Effector memory CD8-positive, alpha-beta T cell (primary cell): ENCODE measurements at regions not wholly inside any gene's neighbourhood (a gene's known extent, or its start where the extent isn't known, plus 50 kb on each side); places are given as distances from the start of the nearest gene placed in this dataset.
"Not testable (repeated sequence)": the region's sequence is repeated elsewhere in the genome, so short reads cannot be mapped to it uniquely, and the experiment has no call there.

Experiments
- ATAC-seq: fragments of 150-1000 bp; cut with Tn5 transposase; replicated peaks from 2 replicates; pipeline ENCODE4 v1.10.0; 2021; ENCODE audit warnings: mild to moderate bottlenecking, moderate library complexity
- DNase-seq, 3 experiments: peaks; one replicate each; pipeline ENCODE4 v3.0.0; 2021
- H3K27ac Mint-ChIP-seq, 2 donors: one replicate each; pipeline ENCODE4 v1.8.0; 2022; ENCODE audit warnings: mild to moderate bottlenecking in 2 of 2, mixed read lengths in 2 of 2, moderate library complexity in 2 of 2
- H3K27me3 Mint-ChIP-seq, 2 donors: one replicate each; pipeline ENCODE4 v1.8.0; 2022; ENCODE audit warnings: mixed read lengths in 2 of 2
- H3K36me3 Mint-ChIP-seq: one replicate; pipeline ENCODE4 v1.8.0; 2022; ENCODE audit warnings: mild to moderate bottlenecking, moderate library complexity, mixed read lengths; ENCODE audit not compliant: insufficient read depth
- H3K4me1 Mint-ChIP-seq, 2 donors: one replicate each; pipeline ENCODE4 v1.8.0; 2022; ENCODE audit warnings: low read depth in 2 of 2, mixed read lengths in 2 of 2
- H3K4me3 Mint-ChIP-seq, 2 donors: one replicate each; pipeline ENCODE4 v1.8.0; 2022; ENCODE audit warnings: mild to moderate bottlenecking in 2 of 2, mixed read lengths in 2 of 2, moderate library complexity in 2 of 2
- H3K9me3 Mint-ChIP-seq, 2 donors: one replicate each; pipeline ENCODE4 v1.8.0; 2022; ENCODE audit warnings: mixed read lengths in 2 of 2

GRCh38 chr10:25103703-25104102 is 71.1 kb upstream of the GPR158 start:
- ATAC-seq = no peak
- DNase-seq = no peak
- no peaks in the 10 kb centered on the region for H3K36me3 Mint-ChIP-seq
- H3K4me1 Mint-ChIP-seq = no peaks in the 10 kb centered on the region
- H3K27me3 Mint-ChIP-seq = peaks cover 33 to 38% of the 10 kb centered on the region in 2 donors
- no peaks in the 10 kb centered on the region for H3K9me3 Mint-ChIP-seq
- H3K27ac Mint-ChIP-seq = no peak overlapping the region
- H3K4me3 Mint-ChIP-seq = no peak overlapping the region

- H3K9me3 Mint-ChIP-seq = no peaks in the 10 kb centered on the region
- H3K4me3 Mint-ChIP-seq = no peak overlapping the region
- H3K4me1 Mint-ChIP-seq = no peaks in the 10 kb centered on the region
- DNase-seq (no peak), ATAC-seq (no peak)
- no peaks in the 10 kb centered on the region for H3K36me3 Mint-ChIP-seq
- H3K27ac Mint-ChIP-seq = no peak overlapping the region
- peaks cover 34 to 40% of the 10 kb centered on the region in 2 donors for H3K27me3 Mint-ChIP-seq
Measured at GRCh38 chr10:25104441-25104840, 70.4 kb upstream of the GPR158 start.

GRCh38 chr10:25105262-25105661 is 69.5 kb upstream of the GPR158 start:
- DNase-seq (no peak), ATAC-seq (no peak)
- peaks cover 32 to 34% of the 10 kb centered on the region in 2 donors for H3K27me3 Mint-ChIP-seq

GRCh38 chr10:25105743-25106260 is 69.0 kb upstream of the GPR158 start:
- ATAC-seq (no peak), DNase-seq (no peak)
- no peak overlapping the region for H3K4me3 Mint-ChIP-seq
- peaks cover 29 to 30% of the 10 kb centered on the region in 2 donors for H3K27me3 Mint-ChIP-seq
- no peaks in the 10 kb centered on the region for H3K36me3 Mint-ChIP-seq
- no peak overlapping the region for H3K27ac Mint-ChIP-seq
- no peaks in the 10 kb centered on the region for H3K4me1 Mint-ChIP-seq
- H3K9me3 Mint-ChIP-seq = no peaks in the 10 kb centered on the region

More at GRCh38 chr10:25105262-25105661, 69.5 kb upstream of the GPR158 start:
- no peaks in the 10 kb centered on the region for H3K9me3 Mint-ChIP-seq
- H3K4me3 Mint-ChIP-seq = no peak overlapping the region
- H3K36me3 Mint-ChIP-seq = no peaks in the 10 kb centered on the region
- H3K4me1 Mint-ChIP-seq = no peaks in the 10 kb centered on the region
- no peak overlapping the region for H3K27ac Mint-ChIP-seq

GRCh38 chr10:25107756-25108155 is 67.0 kb upstream of the GPR158 start:
- Mint-ChIP-seq H3K4me1 (no peaks in the 10 kb centered on the region), H3K27me3 (peaks cover 24 to 30% of the 10 kb centered on the region in 2 donors), H3K36me3 (no peaks in the 10 kb centered on the region), H3K27ac (no peak overlapping the region), H3K4me3 (no peak overlapping the region), H3K9me3 (no peaks in the 10 kb centered on the region)
- DNase-seq = no peak
- no peak for ATAC-seq

- H3K9me3 Mint-ChIP-seq, ATAC-seq, H3K4me1 Mint-ChIP-seq, H3K4me3 Mint-ChIP-seq, H3K36me3 Mint-ChIP-seq, H3K27ac Mint-ChIP-seq, DNase-seq: not testable (repeated sequence)
- peaks cover 30 to 40% of the 10 kb centered on the region in 2 donors for H3K27me3 Mint-ChIP-seq
Measured at GRCh38 chr10:25109896-25110295, 64.9 kb upstream of the GPR158 start.

- Mint-ChIP-seq H3K27ac (no peak overlapping the region), H3K9me3 (no peaks in the 10 kb centered on the region), H3K4me1 (peaks cover 0 to 3% of the 10 kb centered on the region in 2 donors), H3K4me3 (no peak overlapping the region), H3K36me3 (no peaks in the 10 kb centered on the region), H3K27me3 (peaks cover 40 to 42% of the 10 kb centered on the region in 2 donors)
- ATAC-seq = no peak
- no peak for DNase-seq
Measured at GRCh38 chr10:25112016-25112415, 62.8 kb upstream of the GPR158 start.

GRCh38 chr10:25113191-25114035 is 61.4 kb upstream of the GPR158 start:
- Mint-ChIP-seq H3K9me3 (no peaks in the 10 kb centered on the region), H3K27me3 (peaks cover 39 to 47% of the 10 kb centered on the region in 2 donors), H3K4me3 (no peak overlapping the region), H3K4me1 (peaks cover 0 to 3% of the 10 kb centered on the region in 2 donors), H3K36me3 (no peaks in the 10 kb centered on the region), H3K27ac (no peak overlapping the region)
- DNase-seq (peak; percentile 7 to 9 (median 9)), ATAC-seq (peak; percentile 52)

- DNase-seq (no peak), ATAC-seq (no peak)
- Mint-ChIP-seq H3K27ac (no peak overlapping the region), H3K4me3 (no peak overlapping the region), H3K4me1 (peaks cover 0 to 3% of the 10 kb centered on the region in 2 donors), H3K36me3 (no peaks in the 10 kb centered on the region), H3K9me3 (no peaks in the 10 kb centered on the region), H3K27me3 (peaks cover 33 to 45% of the 10 kb centered on the region in 2 donors)
Measured at GRCh38 chr10:25114036-25114411, 60.8 kb upstream of the GPR158 start.

GRCh38 chr10:25117757-25118156 is 57.0 kb upstream of the GPR158 start:
- ATAC-seq (no peak), DNase-seq (no peak)
- Mint-ChIP-seq H3K27me3 (peaks cover 25 to 43% of the 10 kb centered on the region in 2 donors), H3K4me3 (no peak overlapping the region), H3K4me1 (peaks cover 0 to 3% of the 10 kb centered on the region in 2 donors), H3K36me3 (no peaks in the 10 kb centered on the region), H3K27ac (no peak overlapping the region), H3K9me3 (no peaks in the 10 kb centered on the region)

- H3K4me3 Mint-ChIP-seq = no peak overlapping the region
- DNase-seq (no peak), ATAC-seq (no peak)
- H3K4me1 Mint-ChIP-seq = no peaks in the 10 kb centered on the region
- peaks cover 12 to 32% of the 10 kb centered on the region in 2 donors for H3K27me3 Mint-ChIP-seq
- no peaks in the 10 kb centered on the region for H3K9me3 Mint-ChIP-seq
- H3K27ac Mint-ChIP-seq = no peak overlapping the region
- H3K36me3 Mint-ChIP-seq = no peaks in the 10 kb centered on the region
Measured at GRCh38 chr10:25120188-25120587, 54.6 kb upstream of the GPR158 start.
